OCI-LY7 (cell line): ENCODE measurements at regions not wholly inside any gene's neighbourhood (a gene's known extent, or its start where the extent isn't known, plus 50 kb on each side); places are given as distances from the start of the nearest gene placed in this dataset.

Source experiments
- EZH2phosphoT487 ChIP-seq: fragments of 200-600 bp; sonication (generic); IDR thresholded peaks from 2 replicates; pipeline ENCODE4 v1.6.1; 2018; ENCODE audit warnings: low read depth, borderline replicate concordance, mild to moderate bottlenecking, mixed run types, antibody characterized with exemption, low read length, moderate library complexity, mixed read lengths
- TF ChIP-seq, protein P1 (sequence below): fragments of 200-600 bp; sonication (generic); conservative IDR thresholded peaks from 2 replicates; pipeline ENCODE4 v1.5.1; 2014; ENCODE audit warnings: mild to moderate bottlenecking, antibody characterized with exemption, low read length, moderate library complexity, mixed read lengths

DNA sequence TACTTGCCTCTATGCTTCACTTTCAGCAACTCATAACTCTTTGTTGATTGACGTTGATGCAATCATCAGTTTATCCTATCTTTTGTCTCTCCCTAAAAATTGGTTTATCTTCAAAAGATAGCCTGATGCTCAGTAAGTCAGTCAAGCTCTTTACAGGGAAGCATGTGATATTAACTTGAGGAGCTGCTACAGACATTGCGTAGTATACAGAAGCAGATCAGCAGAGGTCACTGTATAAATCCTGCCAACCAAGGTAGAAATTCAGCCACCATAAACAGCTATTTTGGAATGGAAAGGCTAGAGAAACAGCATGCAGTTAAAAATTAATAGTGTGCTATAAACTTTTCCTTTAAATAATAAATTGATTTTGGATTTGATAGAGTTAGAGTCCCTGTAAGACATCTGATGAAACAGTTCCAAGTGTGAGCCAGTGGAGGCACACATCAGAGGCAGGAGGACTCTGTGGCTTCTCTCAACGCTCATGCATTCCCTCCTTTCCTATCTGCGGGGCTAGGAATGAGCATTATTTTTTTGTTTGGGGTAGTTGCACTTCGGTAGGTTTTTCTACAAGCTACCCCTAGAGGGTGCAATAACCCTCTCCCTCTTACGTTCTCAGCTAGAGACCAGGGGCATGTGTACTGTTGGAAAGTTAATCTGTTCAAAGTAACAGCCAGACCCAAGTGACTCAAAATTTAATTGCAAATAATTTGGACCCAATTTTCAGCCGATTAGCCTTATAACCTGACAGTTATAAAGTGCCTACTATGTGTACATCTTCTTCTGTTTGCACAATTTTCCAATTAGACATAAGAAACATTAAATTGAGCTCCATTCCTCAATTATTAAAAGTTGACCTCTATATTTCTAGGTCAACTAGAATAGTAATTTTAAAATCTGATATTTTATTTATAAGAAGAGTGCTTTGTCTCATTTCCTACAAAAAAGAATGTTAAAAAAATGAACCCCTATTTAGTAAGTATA lies 647.7 kb upstream of the SOX9 start:
- TF ChIP-seq, protein P1, sequence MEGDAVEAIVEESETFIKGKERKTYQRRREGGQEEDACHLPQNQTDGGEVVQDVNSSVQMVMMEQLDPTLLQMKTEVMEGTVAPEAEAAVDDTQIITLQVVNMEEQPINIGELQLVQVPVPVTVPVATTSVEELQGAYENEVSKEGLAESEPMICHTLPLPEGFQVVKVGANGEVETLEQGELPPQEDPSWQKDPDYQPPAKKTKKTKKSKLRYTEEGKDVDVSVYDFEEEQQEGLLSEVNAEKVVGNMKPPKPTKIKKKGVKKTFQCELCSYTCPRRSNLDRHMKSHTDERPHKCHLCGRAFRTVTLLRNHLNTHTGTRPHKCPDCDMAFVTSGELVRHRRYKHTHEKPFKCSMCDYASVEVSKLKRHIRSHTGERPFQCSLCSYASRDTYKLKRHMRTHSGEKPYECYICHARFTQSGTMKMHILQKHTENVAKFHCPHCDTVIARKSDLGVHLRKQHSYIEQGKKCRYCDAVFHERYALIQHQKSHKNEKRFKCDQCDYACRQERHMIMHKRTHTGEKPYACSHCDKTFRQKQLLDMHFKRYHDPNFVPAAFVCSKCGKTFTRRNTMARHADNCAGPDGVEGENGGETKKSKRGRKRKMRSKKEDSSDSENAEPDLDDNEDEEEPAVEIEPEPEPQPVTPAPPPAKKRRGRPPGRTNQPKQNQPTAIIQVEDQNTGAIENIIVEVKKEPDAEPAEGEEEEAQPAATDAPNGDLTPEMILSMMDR = peak; percentile 98
- TF ChIP-seq EZH2phosphoT487 = no peak
